GM10248 (cell line): ENCODE measurements at regions not wholly inside any gene's neighbourhood (a gene's known extent, or its start where the extent isn't known, plus 50 kb on each side); places are given as distances from the start of the nearest gene placed in this dataset.

ENCODE experiments used
- CTCF ChIA-PET: fragments of 300-600 bp; sonication (Branson Sonifier 250); formaldehyde crosslinking; extraction: SDS; loops from one replicate; lab custom pipeline; 2021; ENCODE audit warnings: antibody characterized with exemption; lab: Yijun Ruan, JAX
- POLR2A ChIA-PET: fragments of 350-650 bp; sonication (Branson Sonifier 250); formaldehyde crosslinking; extraction: SDS; loops from one replicate; lab custom pipeline; 2020; ENCODE audit warnings: antibody characterized with exemption; lab: Yijun Ruan, JAX
- DNase-seq: peaks from one replicate; pipeline ENCODE4 v3.0.0; 2012; ENCODE audit errors: extremely low spot score
- CTCF ChIP-seq: IDR thresholded peaks from 2 replicates; pipeline ENCODE4 v1.5.1; 2012; ENCODE audit warnings: mild to moderate bottlenecking, low read depth; ENCODE audit errors: extremely low read depth, missing control alignments, control extremely low read depth

GRCh38 chr12:46579474-46579873 is 206.9 kb upstream of the SLC38A2 start:
- POLR2A ChIA-PET: interaction anchor here (0.6 kb wide), 1 partner anchor 1903 kb away, joined by 3 read pairs; no protein-coding TSS in a partner anchor
- TF ChIP-seq CTCF: no peak
- CTCF ChIA-PET: interaction anchor here (1.0 kb wide), 1 partner anchor 11 kb away, joined by 3 read pairs; no protein-coding TSS in a partner anchor
- no peak for DNase-seq

- ChIA-PET POLR2A (no interaction called here), CTCF (interaction anchor here (0.8 kb wide), 1 partner anchor 12 kb away, joined by 3 read pairs; no protein-coding TSS in a partner anchor)
- DNase-seq: no peak
- TF ChIP-seq CTCF: no peak
Measured at GRCh38 chr12:46578190-46578982, 205.8 kb upstream of the SLC38A2 start.

GRCh38 chr12:46577063-46577776 is 204.6 kb upstream of the SLC38A2 start:
- CTCF ChIA-PET: interaction anchor here (1.2 kb wide), 1 partner anchor 8 kb away, joined by 3 read pairs; no protein-coding TSS in a partner anchor
- no peak for TF ChIP-seq CTCF
- POLR2A ChIA-PET: no interaction called here
- DNase-seq: no peak

- no peak for DNase-seq
- CTCF ChIA-PET: no interaction called here
- no peak for TF ChIP-seq CTCF
- POLR2A ChIA-PET: no interaction called here
Measured at GRCh38 chr12:46574847-46575246, 202.3 kb upstream of the SLC38A2 start.

GRCh38 chr12:46573347-46573658 is 200.7 kb upstream of the SLC38A2 start:
- CTCF ChIA-PET: no interaction called here
- DNase-seq: no peak
- no peak for TF ChIP-seq CTCF
- POLR2A ChIA-PET: no interaction called here

GRCh38 chr12:46572644-46573346 is 200.2 kb upstream of the SLC38A2 start:
- CTCF ChIA-PET: no interaction called here
- no peak for DNase-seq
- POLR2A ChIA-PET: no interaction called here
- TF ChIP-seq CTCF: no peak
